GM12878 (cell line): ENCODE measurements at regions not wholly inside any gene's neighbourhood (a gene's known extent, or its start where the extent isn't known, plus 50 kb on each side); places are given as distances from the start of the nearest gene placed in this dataset.

Experiments used
- ATAC-seq: fragments of 200-7000 bp; cut with Tn5 transposase; 3 replicates; pipeline ENCODE4 v1.9.1; 2020; ENCODE audit warnings: mild to moderate bottlenecking, moderate library complexity
- BruUV-seq: library from RNA; stranded (reverse); fragments of 400-500 nt; replicated peaks from 2 replicates; lab custom pipeline; 2021; lab: Mats Ljungman, UMichigan
- CTCF ChIA-PET: fragments of 300-600 bp; sonication (Branson Sonifier 250); formaldehyde crosslinking; extraction: SDS; loops from one replicate; lab custom pipeline; 2021; ENCODE audit warnings: inconsistent platforms; lab: Yijun Ruan, JAX
- POLR2A ChIA-PET: fragments of 350-600 bp; formaldehyde crosslinking; extraction: SDS; loops from one replicate; lab custom pipeline; 2021; ENCODE audit warnings: inconsistent platforms; lab: Charles Lee
- RAD21 ChIA-PET: fragments of 300-600 bp; sonication (Branson Sonifier 250); formaldehyde crosslinking; loops from one replicate; lab custom pipeline; 2023; ENCODE audit warnings: antibody characterized with exemption; ENCODE audit not compliant: unreplicated experiment; lab: Charles Lee
- SMC1A ChIA-PET: fragments of 300-600 bp; sonication (Branson Sonifier 250); formaldehyde crosslinking; loops from one replicate; lab custom pipeline; 2023; ENCODE audit not compliant: unreplicated experiment, uncharacterized antibody; lab: Charles Lee
- DNase-seq: peaks from one replicate; pipeline ENCODE4 v3.0.0-alpha.2; 2011; ENCODE audit warnings: low read depth, low spot score
- FAIRE-seq: peaks from 3 replicates; lab custom pipeline; 2011; peaks lifted over from hg19 to GRCh38; lab: Jason Lieb, UNC
- H2AFZ ChIP-seq: 2 replicates; pipeline ENCODE4 v1.6.0; 2011; ENCODE audit warnings: low read depth, low read length, control low read depth; ENCODE audit not compliant: control insufficient read depth
- H3K27ac ChIP-seq: 2 replicates; pipeline ENCODE4 v1.5.1; 2011; ENCODE audit warnings: control low read depth; ENCODE audit not compliant: control insufficient read depth, insufficient read depth
- H3K27me3 ChIP-seq, 2 experiments: replicated peaks in 1 of 2; 2 replicates each; pipeline versions ENCODE4 v1.6.0 to v1.6.1; 2011; ENCODE audit warnings: low read length in 1 of 2; ENCODE audit not compliant: control insufficient read depth in 2 of 2, insufficient read depth in 2 of 2
- H3K36me3 ChIP-seq, 2 experiments: 2 replicates each; pipeline ENCODE4 v1.5.1; 2011; ENCODE audit warnings: low read length in 1 of 2; ENCODE audit not compliant: control insufficient read depth in 2 of 2, insufficient read depth in 2 of 2
- H3K4me1 ChIP-seq: 2 replicates; pipeline ENCODE4 v1.6.1; 2011; ENCODE audit warnings: mild to moderate bottlenecking, low read length, moderate library complexity, mixed read lengths; ENCODE audit not compliant: control insufficient read depth, insufficient read depth
- H3K4me2 ChIP-seq: 2 replicates; pipeline ENCODE4 v1.6.0; 2011; ENCODE audit warnings: control low read depth; ENCODE audit not compliant: control insufficient read depth, insufficient read depth
- H3K4me3 ChIP-seq: fragments of 200-600 bp; sonication (generic); 2 replicates; pipeline ENCODE4 v1.5.1; 2016
- H3K79me2 ChIP-seq: 2 replicates; pipeline ENCODE4 v1.6.0; 2011; ENCODE audit warnings: low read length; ENCODE audit not compliant: control insufficient read depth, insufficient read depth
- H3K9ac ChIP-seq: 2 replicates; pipeline ENCODE4 v1.8.0; 2011; ENCODE audit warnings: low read length, control low read depth, mixed read lengths; ENCODE audit not compliant: control insufficient read depth, insufficient read depth
- H3K9me3 ChIP-seq: replicated peaks from 3 replicates; pipeline ENCODE4 v1.5.1; 2011; ENCODE audit warnings: mild to moderate bottlenecking, low read length; ENCODE audit not compliant: control insufficient read depth, insufficient read depth
- H4K20me1 ChIP-seq: 2 replicates; pipeline ENCODE4 v1.6.0; 2011; ENCODE audit not compliant: control insufficient read depth, insufficient read depth
- BCL3 ChIP-seq: IDR thresholded peaks from 2 replicates; pipeline ENCODE4 v1.6.1; 2011; ENCODE audit warnings: borderline replicate concordance, low read depth, mild to moderate bottlenecking, moderate library complexity, low read length; ENCODE audit not compliant: insufficient read depth, poor library complexity, severe bottlenecking
- BRCA1 ChIP-seq: IDR thresholded peaks from 2 replicates; pipeline ENCODE4 v1.6.1; 2011; ENCODE audit warnings: low read depth, low read length, improper control_type of control experiment
- CBX3 ChIP-seq: fragments of 200-600 bp; sonication (generic); IDR thresholded peaks from 2 replicates; pipeline ENCODE4 v1.6.1; 2016; ENCODE audit warnings: low read depth, borderline replicate concordance
- CHD4 ChIP-seq: fragments of 200-600 bp; sonication (generic); IDR thresholded peaks from 2 replicates; pipeline ENCODE4 v1.6.1; 2016; ENCODE audit warnings: mild to moderate bottlenecking
- CREB1 ChIP-seq: IDR thresholded peaks from 2 replicates; pipeline ENCODE4 v1.6.1; 2012; ENCODE audit warnings: low read depth, mild to moderate bottlenecking, inconsistent platforms
- ETV6 ChIP-seq, 2 experiments: fragments of 450-650 bp in 1 of 2; IDR thresholded peaks in 1 of 2; conservative IDR thresholded peaks in 1 of 2; 2 replicates each; pipeline ENCODE4 v1.6.1; 2014; ENCODE audit warnings: antibody characterized with exemption in 1 of 2, borderline replicate concordance in 1 of 2, low read depth in 1 of 2, mild to moderate bottlenecking in 1 of 2, moderate library complexity in 1 of 2
- FOXM1 ChIP-seq: IDR thresholded peaks from 2 replicates; pipeline ENCODE4 v1.6.1; 2012; ENCODE audit warnings: low read depth, mild to moderate bottlenecking, inconsistent platforms, low read length, moderate library complexity
- HDGF ChIP-seq: fragments of 450-650 bp; IDR thresholded peaks from 2 replicates; pipeline ENCODE4 v1.6.1; 2016; ENCODE audit warnings: antibody characterized with exemption
- IRF3 ChIP-seq: fragments of 450-650 bp; IDR thresholded peaks from 2 replicates; pipeline ENCODE4 v1.6.1; 2014; ENCODE audit warnings: mild to moderate bottlenecking
- PAX5 ChIP-seq: IDR thresholded peaks from 2 replicates; pipeline ENCODE4 v1.6.1; 2011; ENCODE audit warnings: low read depth, low read length, borderline replicate concordance
- POLR2A ChIP-seq: IDR thresholded peaks from 2 replicates; pipeline ENCODE4 v1.6.1; 2011; ENCODE audit warnings: low read depth, mild to moderate bottlenecking, low read length
- RAD21 ChIP-seq: IDR thresholded peaks from 2 replicates; pipeline ENCODE4 v1.6.1; 2011; ENCODE audit warnings: mild to moderate bottlenecking, low read depth, low read length, moderate library complexity; ENCODE audit not compliant: insufficient read depth
- REST ChIP-seq: IDR thresholded peaks from 2 replicates; pipeline ENCODE4 v1.6.1; 2012; ENCODE audit warnings: mild to moderate bottlenecking, low read depth, low read length
- SP1 ChIP-seq: IDR thresholded peaks from one replicate; pipeline ENCODE4 v1.6.1; 2011; ENCODE audit warnings: low read depth, low read length
- SREBF2 ChIP-seq: IDR thresholded peaks from 2 replicates; pipeline ENCODE4 v1.6.1; 2012; ENCODE audit warnings: mild to moderate bottlenecking, low read length
- STAT3 ChIP-seq: IDR thresholded peaks from 2 replicates; pipeline ENCODE4 v1.6.1; 2011; ENCODE audit warnings: low read depth, low read length, improper control_type of control experiment
- SUPT20H ChIP-seq: IDR thresholded peaks from 2 replicates; pipeline ENCODE4 v1.6.1; 2011; ENCODE audit warnings: low read depth, mild to moderate bottlenecking, low read length, moderate library complexity, borderline replicate concordance; ENCODE audit not compliant: control insufficient read depth
- TAF1 ChIP-seq: IDR thresholded peaks from 2 replicates; pipeline ENCODE4 v1.6.1; 2011; ENCODE audit warnings: mild to moderate bottlenecking, low read depth, low read length, borderline replicate concordance
- ZNF274 ChIP-seq: IDR thresholded peaks from one replicate; pipeline ENCODE4 v1.8.0; 2011; ENCODE audit not compliant: insufficient read length, insufficient read depth
- ZNF622 ChIP-seq: fragments of 450-650 bp; IDR thresholded peaks from 2 replicates; pipeline ENCODE4 v1.6.1; 2017; ENCODE audit warnings: mild to moderate bottlenecking, inconsistent platforms
- ZSCAN29 ChIP-seq: fragments of 450-650 bp; IDR thresholded peaks from 2 replicates; pipeline ENCODE4 v1.6.1; 2017; ENCODE audit warnings: mild to moderate bottlenecking, moderate library complexity
- WGBS: methylation state at CpG from one replicate; pipeline ENCODE4 v1.1.6; 2016; ENCODE audit warnings: low lambda C conversion rate; ENCODE audit not compliant: insufficient replicate concordance, insufficient coverage; ENCODE audit errors: missing lambda C conversion rate; 5-methylcytosine and 5-hydroxymethylcytosine counted together
- in situ Hi-C: fragments of 300-500 bp; cut with MboI; formaldehyde crosslinking; loops from 9 replicates; pipeline ENCODE4 v1.14.3; 2018; ENCODE audit warnings: mixed read lengths
- intact Hi-C: fragments of 100-400 bp; cut with micrococcal nuclease; formaldehyde crosslinking; loops from one replicate; pipeline ENCODE4 v1.14.2; 2022; ENCODE audit not compliant: unreplicated experiment

- no peak for TF ChIP-seq REST
These were observed 644.7 kb upstream of the PCDH10 start (continued) for GRCh38 chr4:132504438-132504837.

- Histone ChIP-seq H3K79me2 (no peaks in the 10 kb centered on the region), H3K4me1 (no peaks in the 10 kb centered on the region), H3K9ac (no peak overlapping the region), H4K20me1 (no peaks in the 10 kb centered on the region), H3K9me3 (no peaks in the 10 kb centered on the region), H3K4me3 (no peak overlapping the region), H3K4me2 (no peak overlapping the region), H3K27ac (no peak overlapping the region), H3K36me3 (no peaks in the 10 kb centered on the region), H3K27me3 (no peaks in the 10 kb centered on the region), H2AFZ (no peak overlapping the region)
- CTCF ChIA-PET: no interaction called here
- BruUV-seq: no TSS peak
- TF ChIP-seq IRF3 (no peak), HDGF (no peak), SUPT20H (no peak), CREB1 (no peak), ZNF622 (no peak), CBX3 (no peak), STAT3 (no peak), ETV6 (conservative IDR thresholded peaks at IDR 0.05 in 1 of 2, IDR thresholded peaks at IDR 0.05 in 1 of 2; ENCODE audit: borderline replicate concordance in 1 of 2, low read depth in 1 of 2) (no peak), CHD4 (no peak), FOXM1 (no peak), SREBF2 (no peak), SP1 (no peak), TAF1 (no peak), RAD21 (no peak), POLR2A (no peak), BCL3 (no peak), BRCA1 (no peak), ZSCAN29 (no peak), PAX5 (no peak), ZNF274 (no peak)
- WGBS: 48% methylated on average over 2 of the region's 2 CpGs
- SMC1A ChIA-PET: no interaction called here
- intact Hi-C loops: no loop called here
- RAD21 ChIA-PET: no interaction called here
- POLR2A ChIA-PET: no interaction called here
- no peak for FAIRE-seq
- in situ Hi-C loops: no loop called here
- ATAC-seq: no peak
- no peak for DNase-seq
These were observed 642.5 kb upstream of the PCDH10 start for GRCh38 chr4:132506568-132506967.
